HG03378 (cell line): ENCODE measurements at regions not wholly inside any gene's neighbourhood (a gene's known extent, or its start where the extent isn't known, plus 50 kb on each side); places are given as distances from the start of the nearest gene placed in this dataset.
A peak's percentile ranks its signal among the peaks of the same experiment; 100 is the strongest.
"Not testable (repeated sequence)": the region's sequence is repeated elsewhere in the genome, so short reads cannot be mapped to it uniquely, and the experiment has no call there.

Source experiments
- ATAC-seq: cut with Tn5 transposase; IDR thresholded peaks from one replicate; pipeline ENCODE4 v1.9.1; 2021; ENCODE audit warnings: mild to moderate bottlenecking, moderate library complexity; ENCODE audit not compliant: unreplicated experiment

- ATAC-seq = no peak
These were observed 178.3 kb upstream of the MPDZ start for GRCh38 chr9:13457795-13458194.

DNA sequence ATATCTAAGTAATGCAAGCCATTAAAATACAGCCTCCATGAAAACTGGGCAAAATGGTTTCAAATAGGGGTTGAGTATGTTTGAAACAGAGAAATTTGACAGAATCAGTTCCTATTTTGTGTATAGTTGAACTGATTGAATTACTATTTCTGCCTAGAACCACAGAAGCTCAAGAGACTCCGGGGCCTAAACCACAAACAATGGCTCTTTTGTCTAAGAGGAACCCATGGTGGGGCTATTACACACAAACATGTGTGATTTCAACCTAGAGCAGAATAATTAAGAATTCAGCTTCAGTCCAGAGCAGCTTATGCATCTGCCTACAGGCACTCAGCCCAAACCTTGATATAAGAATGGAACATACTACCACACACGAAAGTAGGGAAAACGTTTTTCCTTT is 171.2 kb upstream of the MPDZ start:
- peak; percentile 49 for ATAC-seq

DNA sequence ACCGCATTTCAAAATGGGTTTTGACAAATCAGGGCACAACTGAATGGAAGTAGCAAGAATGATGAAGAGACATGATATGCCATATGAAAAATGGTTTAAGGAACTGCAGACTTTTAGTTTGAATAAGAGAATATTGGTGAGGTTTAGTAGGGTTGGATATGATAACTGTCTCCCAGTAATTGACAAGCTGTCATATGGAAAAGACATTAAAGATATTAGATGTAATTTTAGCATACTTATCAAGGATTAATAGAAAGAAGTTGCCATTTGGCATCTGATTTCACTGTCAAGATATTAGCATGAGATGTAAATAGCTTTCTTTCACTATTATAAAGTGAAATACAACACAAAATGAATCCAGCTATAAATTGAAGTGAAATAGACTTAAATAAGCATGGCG is 169.0 kb upstream of the MPDZ start:
- no peak for ATAC-seq

DNA sequence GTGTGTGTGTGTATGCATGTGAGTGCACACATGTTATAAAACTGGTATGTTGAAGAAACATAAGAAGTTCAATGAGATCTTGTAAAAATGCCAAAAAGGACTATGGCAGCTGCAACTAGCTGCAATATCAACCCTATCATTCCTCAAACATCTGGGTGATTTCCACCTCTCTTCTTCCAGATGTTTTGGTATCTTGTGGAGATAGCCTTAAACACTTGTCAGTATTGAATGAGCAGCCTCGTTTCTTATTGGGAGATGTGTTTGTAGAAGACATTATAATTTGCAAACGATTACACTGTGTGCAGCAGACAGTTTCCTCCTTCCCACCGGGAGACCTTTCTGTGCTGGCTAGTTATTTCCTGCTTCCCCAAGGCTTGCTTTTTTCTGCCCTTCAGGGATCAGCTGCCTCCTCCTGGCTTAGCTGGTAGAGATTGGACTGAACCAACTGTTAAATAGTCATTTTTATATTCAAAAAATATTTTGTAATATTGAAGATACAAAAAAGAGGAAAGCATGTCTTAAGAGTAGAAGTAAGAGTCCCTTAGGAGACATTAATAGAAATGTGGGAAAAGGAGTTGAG is 168.4 kb upstream of the MPDZ start:
- ATAC-seq = no peak

GRCh38 chr9:13446938-13447842 is 167.7 kb upstream of the MPDZ start:
- ATAC-seq = no peak

- ATAC-seq = no peak
These were observed 166.9 kb upstream of the MPDZ start for GRCh38 chr9:13446286-13446937.

- ATAC-seq = no peak
These were observed 165.6 kb upstream of the MPDZ start for GRCh38 chr9:13445103-13445500.

- no peak for ATAC-seq
These were observed 165.0 kb upstream of the MPDZ start for GRCh38 chr9:13444245-13445102.

DNA sequence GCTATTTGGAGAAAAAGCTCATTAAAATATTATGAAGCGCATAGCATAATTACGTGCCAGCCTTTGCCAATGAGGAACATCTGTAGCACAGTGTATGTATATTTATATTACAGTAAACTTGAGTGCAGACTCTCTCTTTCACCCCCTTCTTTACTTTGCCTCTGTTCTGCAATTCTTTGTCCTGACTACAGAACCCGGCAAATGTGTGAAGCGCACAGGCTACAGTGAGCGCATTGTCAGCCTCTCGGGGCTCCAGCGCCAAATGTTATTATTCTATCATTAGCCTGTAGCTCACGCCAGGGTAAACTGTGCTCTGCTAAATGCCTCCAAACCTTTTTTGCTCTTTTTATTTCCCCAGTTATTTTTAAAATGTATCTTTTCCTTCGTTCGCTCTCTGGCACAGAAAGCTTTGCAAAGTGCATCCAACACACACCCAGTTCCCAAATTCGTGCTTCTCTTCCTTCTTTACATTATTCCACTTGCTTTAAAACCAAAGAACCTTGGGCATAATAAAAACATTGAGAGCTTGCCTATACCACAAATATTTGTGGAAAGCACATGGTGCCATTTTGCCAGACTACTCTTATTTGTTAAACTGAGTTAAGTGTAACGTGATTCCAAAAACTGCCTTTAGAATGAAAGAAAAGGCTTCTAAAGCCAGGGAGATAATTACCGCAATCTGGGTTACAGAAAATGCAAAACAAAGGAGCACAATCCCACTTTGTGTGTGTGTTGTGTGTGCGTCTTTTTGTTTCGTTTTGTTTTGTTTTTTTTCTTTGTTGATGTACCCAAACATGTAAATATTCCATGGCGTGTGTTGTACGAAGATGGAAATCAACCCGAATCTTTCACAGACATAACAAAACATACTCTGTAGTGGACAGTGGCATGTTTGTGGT is 164.1 kb upstream of the MPDZ start:
- ATAC-seq = no peak

DNA sequence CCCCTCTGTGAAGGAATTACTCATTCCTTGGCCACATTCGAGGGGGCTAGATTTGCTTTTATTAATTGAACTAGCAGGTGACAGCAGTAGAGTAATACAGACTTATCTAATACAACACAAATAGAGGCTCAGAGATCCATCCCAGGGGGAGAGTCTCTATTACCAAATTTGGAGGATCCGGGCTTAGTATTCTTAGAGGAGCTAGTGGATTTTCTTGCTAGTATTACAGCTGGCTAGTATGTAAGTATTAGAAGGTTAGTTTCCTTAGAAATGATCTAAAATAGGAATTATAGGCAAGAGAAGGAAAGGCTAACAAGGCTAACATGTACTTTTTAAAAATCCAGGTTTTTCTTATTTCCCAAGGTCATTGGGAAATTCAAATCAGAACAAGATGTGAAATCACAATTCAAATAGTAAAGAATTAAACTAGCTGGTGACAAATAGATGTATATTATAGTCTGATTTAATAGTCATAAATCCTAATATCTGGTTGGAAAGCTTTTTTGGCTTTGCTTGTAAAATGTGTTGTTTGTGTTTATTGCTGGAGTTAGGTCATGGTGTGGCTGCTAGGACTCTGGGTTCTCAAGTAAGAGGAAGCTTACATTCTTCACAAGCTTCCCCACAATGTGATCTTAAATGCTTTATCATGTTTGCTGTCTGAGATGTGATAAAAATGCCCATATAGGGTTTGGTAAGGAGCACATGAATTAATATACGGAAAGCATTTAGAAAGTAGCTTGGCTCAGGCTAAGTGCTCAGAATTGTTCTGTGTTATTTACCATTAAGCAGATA is 160.4 kb upstream of the MPDZ start:
- ATAC-seq = no peak

DNA sequence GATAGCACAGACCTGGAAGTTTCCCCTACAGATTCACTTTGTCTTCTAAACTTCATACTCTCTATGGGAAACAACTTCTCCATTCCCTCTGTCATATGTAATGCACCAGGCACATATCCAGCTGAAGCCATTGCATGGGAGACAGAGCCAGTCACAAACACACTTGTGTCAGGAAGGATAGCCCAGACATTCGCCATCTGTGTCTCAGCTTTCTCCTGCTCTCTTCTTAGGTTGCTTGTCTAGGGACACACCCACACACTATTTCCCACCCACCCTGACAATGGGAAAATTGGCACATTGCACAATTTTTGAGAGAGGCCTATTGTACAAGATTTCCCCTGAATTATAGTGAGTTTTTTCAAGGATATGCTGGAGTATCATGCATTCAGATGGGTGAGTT is 158.4 kb upstream of the MPDZ start:
- ATAC-seq = no peak

DNA sequence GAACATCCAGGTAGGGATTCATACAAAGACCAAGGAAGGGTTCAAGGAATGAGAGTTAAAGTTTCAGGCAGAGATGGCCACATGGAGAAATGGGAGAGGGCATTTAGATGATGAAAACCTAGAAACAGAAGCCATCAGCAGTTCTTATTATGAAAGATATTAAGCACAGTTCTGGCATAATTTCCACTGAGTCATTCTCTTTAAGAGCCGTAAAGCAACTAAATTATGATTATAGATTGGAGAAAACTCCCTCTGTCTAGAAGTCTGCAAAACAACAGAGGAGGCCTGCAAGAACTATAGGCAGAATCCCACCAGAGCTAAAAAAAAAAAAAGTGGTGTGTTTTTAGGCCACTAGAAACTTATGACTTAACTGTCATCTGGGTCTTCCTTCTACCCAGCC is 157.1 kb upstream of the MPDZ start:
- ATAC-seq = no peak

GRCh38 chr9:13433453-13433852 is 154.0 kb upstream of the MPDZ start:
- ATAC-seq = not testable (repeated sequence)

- no peak for ATAC-seq
These were observed 153.4 kb upstream of the MPDZ start for GRCh38 chr9:13432904-13433303.

DNA sequence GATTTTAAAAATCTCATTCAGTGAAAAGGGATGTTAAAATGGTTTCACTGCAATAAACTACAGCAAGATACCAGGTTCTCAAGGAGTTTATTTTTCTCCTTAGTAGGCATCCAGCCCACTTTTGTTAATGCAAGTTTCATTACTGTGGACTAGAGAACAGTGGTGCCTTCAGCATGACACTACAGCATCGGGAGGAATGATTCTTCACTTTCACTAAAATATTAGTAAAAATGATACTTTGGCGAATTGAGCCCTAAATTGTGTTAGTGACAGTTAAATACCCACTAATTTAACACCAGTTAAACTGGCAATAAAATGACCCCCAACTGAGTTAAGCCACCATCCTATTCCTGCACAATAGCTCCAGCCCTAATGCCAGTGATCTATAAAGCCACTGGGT is 152.2 kb upstream of the MPDZ start:
- ATAC-seq = no peak

- ATAC-seq = no peak
These were observed 151.7 kb upstream of the MPDZ start for GRCh38 chr9:13431222-13431536.

GRCh38 chr9:13430368-13431221 is 151.1 kb upstream of the MPDZ start:
- ATAC-seq = no peak
